Spleen (tissue), 7 donors: ENCODE measurements at regions not wholly inside any gene's neighbourhood (a gene's known extent, or its start where the extent isn't known, plus 50 kb on each side); places are given as distances from the start of the nearest gene placed in this dataset.
"Not testable (repeated sequence)": the region's sequence is repeated elsewhere in the genome, so short reads cannot be mapped to it uniquely, and the experiment has no call there.

Experiments used
- CTCF ChIP-seq, 11 experiments: fragments of 200-600 bp in 7 of 11; fragments of 450-650 bp in 4 of 11; sonication (generic) in 4 of 11; IDR thresholded peaks in 8 of 11; conservative IDR thresholded peaks in 3 of 11; 1 replicate in 7 of 11; 2 replicates in 4 of 11; pipeline versions ENCODE4 v1.4.0 to v1.8.0; 2016 to 2021; ENCODE audit warnings: antibody characterized with exemption in 11 of 11, inconsistent platforms in 4 of 11, mild to moderate bottlenecking in 1 of 11
- POLR2A ChIP-seq, 3 donors: fragments of 450-650 bp; IDR thresholded peaks; one replicate each; pipeline ENCODE4 v1.5.1; 2017; ENCODE audit warnings: antibody characterized with exemption in 3 of 3, mild to moderate bottlenecking in 1 of 3
- donor health status: DM: no; HTN: no; CAD: no; lungs with moderate emphysema.
- donor health status: DM: no; HTN: no; CAD: no.
- donor health status: DM: no; HTN: no; CAD: no.

- TF ChIP-seq CTCF (IDR thresholded peaks at IDR 0.05 in 8 of 11, conservative IDR thresholded peaks at IDR 0.05 in 3 of 11); POLR2A (IDR thresholded peaks at IDR 0.05): not testable (repeated sequence)
These were observed 1034.2 kb downstream of the PRIM2 start for GRCh38 chr6:58351619-58352018.
